ENCODE measurements at regions not wholly inside any gene's neighbourhood (a gene's known extent, or its start where the extent isn't known, plus 50 kb on each side); places are given as distances from the start of the nearest gene placed in this dataset.

- no peak for DNase-seq (ENCODE audit: low read depth in 3 of 3)
Measured at GRCh38 chr3:177567833-177568232, 370.6 kb upstream of the TBL1XR1 start.

- no peak for DNase-seq (ENCODE audit: low read depth in 3 of 3)
Measured at GRCh38 chr3:177569193-177569592, 371.9 kb upstream of the TBL1XR1 start.

- DNase-seq (ENCODE audit: low read depth in 3 of 3): no peak
Measured at GRCh38 chr3:177569875-177570657, 372.8 kb upstream of the TBL1XR1 start.

- no peak for DNase-seq (ENCODE audit: low read depth in 3 of 3)
Measured at GRCh38 chr3:177571271-177571943, 374.1 kb upstream of the TBL1XR1 start.

- no peak for DNase-seq (ENCODE audit: low read depth in 3 of 3)
Measured at GRCh38 chr3:177571944-177572315, 374.6 kb upstream of the TBL1XR1 start.

- DNase-seq (ENCODE audit: low read depth in 3 of 3): no peak
Measured at GRCh38 chr3:177574222-177574856, 377.1 kb upstream of the TBL1XR1 start.

- DNase-seq (ENCODE audit: low read depth in 3 of 3): no peak
Measured at GRCh38 chr3:177576746-177577145, 379.5 kb upstream of the TBL1XR1 start.

- no peak for DNase-seq (ENCODE audit: low read depth in 3 of 3)
Measured at GRCh38 chr3:177578488-177578887, 381.2 kb upstream of the TBL1XR1 start.

GRCh38 chr3:177579419-177579818 is 382.1 kb upstream of the TBL1XR1 start:
- DNase-seq (ENCODE audit: low read depth in 3 of 3): no peak

- DNase-seq (ENCODE audit: low read depth in 3 of 3): no peak
Measured at GRCh38 chr3:177580437-177580836, 383.2 kb upstream of the TBL1XR1 start.

GRCh38 chr3:177585271-177585670 is 388.0 kb upstream of the TBL1XR1 start:
- DNase-seq (ENCODE audit: low read depth in 3 of 3): no peak

- no peak for DNase-seq (ENCODE audit: low read depth in 3 of 3)
Measured at GRCh38 chr3:177589041-177589650, 391.9 kb upstream of the TBL1XR1 start.

GRCh38 chr3:177589911-177590381 is 392.7 kb upstream of the TBL1XR1 start:
- DNase-seq (ENCODE audit: low read depth in 3 of 3): no peak

GRCh38 chr3:177590826-177591225 is 393.5 kb upstream of the TBL1XR1 start:
- DNase-seq (ENCODE audit: low read depth in 3 of 3): no peak

- DNase-seq (ENCODE audit: low read depth in 3 of 3): no peak
Measured at GRCh38 chr3:177591379-177591778, 394.1 kb upstream of the TBL1XR1 start.

- DNase-seq (ENCODE audit: low read depth in 3 of 3): no peak
Measured at GRCh38 chr3:177594096-177594495, 396.8 kb upstream of the TBL1XR1 start.

GRCh38 chr3:177595530-177596188 is 398.4 kb upstream of the TBL1XR1 start:
- DNase-seq (ENCODE audit: low read depth in 3 of 3): no peak

GRCh38 chr3:177596248-177596815 is 399.1 kb upstream of the TBL1XR1 start:
- no peak for DNase-seq (ENCODE audit: low read depth in 3 of 3)

GRCh38 chr3:177596816-177597271 is 399.6 kb upstream of the TBL1XR1 start:
- DNase-seq (ENCODE audit: low read depth in 3 of 3): no peak

- DNase-seq (ENCODE audit: low read depth in 3 of 3): no peak
Measured at GRCh38 chr3:177597311-177598096, 400.2 kb upstream of the TBL1XR1 start.
